HFF-Myc (cell line): ENCODE measurements at regions not wholly inside any gene's neighbourhood (a gene's known extent, or its start where the extent isn't known, plus 50 kb on each side); places are given as distances from the start of the nearest gene placed in this dataset.

Experiments used
- DNase-seq: peaks from one replicate; pipeline ENCODE4 v3.0.0-alpha.2; 2011; ENCODE audit warnings: low read depth; ENCODE audit errors: extremely low read depth
- H3K4me3 ChIP-seq: replicated peaks from 2 replicates; pipeline ENCODE4 v1.5.1; 2011; ENCODE audit warnings: low read depth, mild to moderate bottlenecking, control low read depth, low read length
- CTCF ChIP-seq: IDR thresholded peaks from 2 replicates; pipeline ENCODE4 v1.5.1; 2012; ENCODE audit warnings: mild to moderate bottlenecking, low read depth, low read length, control low read depth; ENCODE audit errors: missing control alignments

GRCh38 chrX:150049647-150050046 is 111.4 kb upstream of the EOLA2 start:
- no peak for TF ChIP-seq CTCF
- no peak for DNase-seq
- no peak overlapping the region for H3K4me3 ChIP-seq

GRCh38 chrX:150050387-150050786 is 112.1 kb upstream of the EOLA2 start:
- no peak overlapping the region for H3K4me3 ChIP-seq
- no peak for DNase-seq
- TF ChIP-seq CTCF = no peak

- no peak overlapping the region for H3K4me3 ChIP-seq
- no peak for TF ChIP-seq CTCF
- no peak for DNase-seq
These were observed 112.8 kb upstream of the EOLA2 start for GRCh38 chrX:150051096-150051495.

GRCh38 chrX:150052226-150052625 is 113.9 kb upstream of the EOLA2 start:
- H3K4me3 ChIP-seq = no peak overlapping the region
- no peak for DNase-seq
- no peak for TF ChIP-seq CTCF

GRCh38 chrX:150058728-150059127 is 120.4 kb upstream of the EOLA2 start:
- DNase-seq = no peak
- H3K4me3 ChIP-seq = no peak overlapping the region
- TF ChIP-seq CTCF = no peak

- no peak for TF ChIP-seq CTCF
- no peak for DNase-seq
- no peak overlapping the region for H3K4me3 ChIP-seq
These were observed 122.1 kb upstream of the EOLA2 start for GRCh38 chrX:150060406-150060805.
